PFSK-1 (cell line): ENCODE measurements at regions not wholly inside any gene's neighbourhood (a gene's known extent, or its start where the extent isn't known, plus 50 kb on each side); places are given as distances from the start of the nearest gene placed in this dataset.

ENCODE experiments used
- FOXP2 ChIP-seq: optimal IDR thresholded peaks from 2 replicates; pipeline ENCODE3; 2011; ENCODE audit warnings: borderline replicate concordance, control low read depth, inconsistent platforms; ENCODE audit not compliant: insufficient read depth; ENCODE audit errors: extremely low read length, extremely low read depth
- POLR2AphosphoS5 ChIP-seq: IDR thresholded peaks from 2 replicates; pipeline ENCODE4 v1.6.1; 2012; ENCODE audit warnings: low read depth, mild to moderate bottlenecking, control low read depth, low read length, moderate library complexity
- SIN3A ChIP-seq: IDR thresholded peaks from 2 replicates; pipeline ENCODE4 v1.6.1; 2012; ENCODE audit warnings: mild to moderate bottlenecking, low read length, moderate library complexity, borderline replicate concordance; ENCODE audit not compliant: insufficient read depth
- TAF1 ChIP-seq: IDR thresholded peaks from 2 replicates; pipeline ENCODE4 v1.6.1; 2012; ENCODE audit warnings: low read length, control low read depth, borderline replicate concordance; ENCODE audit not compliant: insufficient read depth
- TF ChIP-seq, protein P1 (sequence below), 2 experiments: IDR thresholded peaks; 2 replicates each; pipeline versions ENCODE4 v1.6.1 to v1.8.0; 2011 to 2012; ENCODE audit warnings: low read depth in 2 of 2, low read length in 2 of 2, control low read depth in 1 of 2, inconsistent platforms in 1 of 2, mild to moderate bottlenecking in 1 of 2, moderate library complexity in 1 of 2; ENCODE audit not compliant: insufficient read depth in 1 of 2

GRCh38 chr6:148239801-148240460 lies 102.7 kb upstream of the SASH1 start:
- no peak for TF ChIP-seq SIN3A

GRCh38 chr6:148240461-148240840 lies 102.2 kb upstream of the SASH1 start:
- TF ChIP-seq POLR2AphosphoS5 (no peak), SIN3A (no peak), FOXP2 (no peak), TAF1 (no peak)
- TF ChIP-seq, protein P1, sequence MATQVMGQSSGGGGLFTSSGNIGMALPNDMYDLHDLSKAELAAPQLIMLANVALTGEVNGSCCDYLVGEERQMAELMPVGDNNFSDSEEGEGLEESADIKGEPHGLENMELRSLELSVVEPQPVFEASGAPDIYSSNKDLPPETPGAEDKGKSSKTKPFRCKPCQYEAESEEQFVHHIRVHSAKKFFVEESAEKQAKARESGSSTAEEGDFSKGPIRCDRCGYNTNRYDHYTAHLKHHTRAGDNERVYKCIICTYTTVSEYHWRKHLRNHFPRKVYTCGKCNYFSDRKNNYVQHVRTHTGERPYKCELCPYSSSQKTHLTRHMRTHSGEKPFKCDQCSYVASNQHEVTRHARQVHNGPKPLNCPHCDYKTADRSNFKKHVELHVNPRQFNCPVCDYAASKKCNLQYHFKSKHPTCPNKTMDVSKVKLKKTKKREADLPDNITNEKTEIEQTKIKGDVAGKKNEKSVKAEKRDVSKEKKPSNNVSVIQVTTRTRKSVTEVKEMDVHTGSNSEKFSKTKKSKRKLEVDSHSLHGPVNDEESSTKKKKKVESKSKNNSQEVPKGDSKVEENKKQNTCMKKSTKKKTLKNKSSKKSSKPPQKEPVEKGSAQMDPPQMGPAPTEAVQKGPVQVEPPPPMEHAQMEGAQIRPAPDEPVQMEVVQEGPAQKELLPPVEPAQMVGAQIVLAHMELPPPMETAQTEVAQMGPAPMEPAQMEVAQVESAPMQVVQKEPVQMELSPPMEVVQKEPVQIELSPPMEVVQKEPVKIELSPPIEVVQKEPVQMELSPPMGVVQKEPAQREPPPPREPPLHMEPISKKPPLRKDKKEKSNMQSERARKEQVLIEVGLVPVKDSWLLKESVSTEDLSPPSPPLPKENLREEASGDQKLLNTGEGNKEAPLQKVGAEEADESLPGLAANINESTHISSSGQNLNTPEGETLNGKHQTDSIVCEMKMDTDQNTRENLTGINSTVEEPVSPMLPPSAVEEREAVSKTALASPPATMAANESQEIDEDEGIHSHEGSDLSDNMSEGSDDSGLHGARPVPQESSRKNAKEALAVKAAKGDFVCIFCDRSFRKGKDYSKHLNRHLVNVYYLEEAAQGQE (IDR thresholded peaks at IDR 0.05; ENCODE audit: insufficient read depth in 1 of 2, low read depth in 2 of 2, low read length in 2 of 2) = no peak

DNA sequence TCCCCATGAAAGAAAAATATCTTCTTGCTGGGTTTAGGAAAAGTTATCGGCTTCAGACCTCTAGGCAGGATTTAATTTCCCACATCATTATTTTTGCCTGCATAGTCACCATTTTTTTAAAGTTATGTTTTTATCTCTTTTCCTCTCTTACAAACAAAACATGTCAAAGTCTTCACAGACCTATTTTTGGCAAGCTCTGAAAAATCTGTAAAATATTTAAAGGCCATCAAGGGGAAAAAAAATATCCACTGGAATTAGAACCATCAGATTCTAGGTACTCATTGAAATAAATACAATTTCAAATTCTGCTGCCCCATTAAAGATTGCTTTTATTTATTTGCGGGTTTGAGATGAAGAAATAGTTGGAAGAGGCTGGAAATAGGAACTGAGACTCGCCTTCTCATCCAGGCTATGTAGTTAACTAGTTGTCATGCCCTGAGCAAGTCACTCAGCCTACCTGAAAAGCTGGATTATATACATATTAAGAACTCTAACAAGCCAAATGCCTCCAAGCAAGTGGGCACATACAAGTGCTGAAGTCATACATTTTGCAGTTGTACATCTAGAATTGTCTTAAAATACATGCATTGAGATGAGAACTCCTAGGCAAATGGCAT lies 101.7 kb upstream of the SASH1 start:
- TF ChIP-seq SIN3A (no peak), TAF1 (no peak), POLR2AphosphoS5 (no peak), FOXP2 (no peak)
- TF ChIP-seq, protein P1 (IDR thresholded peaks at IDR 0.05; ENCODE audit: insufficient read depth in 1 of 2, low read depth in 2 of 2, low read length in 2 of 2) = no peak

GRCh38 chr6:148242180-148242579 lies 100.5 kb upstream of the SASH1 start:
- TF ChIP-seq FOXP2 (no peak), TAF1 (no peak), POLR2AphosphoS5 (no peak), SIN3A (no peak)
- TF ChIP-seq, protein P1 (IDR thresholded peaks at IDR 0.05; ENCODE audit: insufficient read depth in 1 of 2, low read depth in 2 of 2, low read length in 2 of 2) = no peak

- TF ChIP-seq TAF1 (no peak), POLR2AphosphoS5 (no peak), SIN3A (no peak)
- TF ChIP-seq, protein P1 (IDR thresholded peaks at IDR 0.05; ENCODE audit: insufficient read depth in 1 of 2, low read depth in 2 of 2, low read length in 2 of 2) = no peak
Measured at GRCh38 chr6:148244217-148244935, 98.3 kb upstream of the SASH1 start.
